KMS-11 (cell line): ENCODE measurements at regions not wholly inside any gene's neighbourhood (a gene's known extent, or its start where the extent isn't known, plus 50 kb on each side); places are given as distances from the start of the nearest gene placed in this dataset.

Experiments used
- H2AFZ ChIP-seq: fragments of 200-600 bp; sonication (generic); 2 replicates; pipeline ENCODE4 v1.6.1; 2016; ENCODE audit warnings: antibody characterized with exemption, mixed run types, low read depth
- H3K27ac ChIP-seq: fragments of 200-600 bp; sonication (generic); 2 replicates; pipeline ENCODE4 v1.6.1; 2016; ENCODE audit warnings: mild to moderate bottlenecking, mixed run types
- H3K27me3 ChIP-seq: fragments of 200-600 bp; sonication (generic); 2 replicates; pipeline ENCODE4 v1.6.1; 2017; ENCODE audit warnings: mild to moderate bottlenecking, low read depth, mixed run types, moderate library complexity; ENCODE audit not compliant: insufficient read depth
- H3K36me3 ChIP-seq: fragments of 200-600 bp; sonication (generic); 2 replicates; pipeline ENCODE4 v1.6.1; 2017; ENCODE audit warnings: mild to moderate bottlenecking, mixed run types; ENCODE audit not compliant: insufficient read depth
- H3K4me1 ChIP-seq: fragments of 200-600 bp; sonication (generic); 2 replicates; pipeline ENCODE4 v1.6.1; 2016; ENCODE audit warnings: mild to moderate bottlenecking, low read depth, mixed run types; ENCODE audit not compliant: poor library complexity, severe bottlenecking
- H3K4me2 ChIP-seq: fragments of 200-600 bp; sonication (generic); 2 replicates; pipeline ENCODE4 v1.7.0; 2016; ENCODE audit warnings: mild to moderate bottlenecking, mixed run types
- H3K4me3 ChIP-seq: fragments of 200-600 bp; sonication (generic); IDR thresholded peaks from 2 replicates; pipeline ENCODE4 v1.6.1; 2017; ENCODE audit warnings: low read depth, low read length, mixed read lengths; ENCODE audit not compliant: insufficient read depth
- H3K79me2 ChIP-seq: fragments of 200-600 bp; sonication (generic); 2 replicates; pipeline ENCODE4 v1.6.1; 2016; ENCODE audit warnings: low read depth, mixed run types; ENCODE audit not compliant: insufficient read depth
- H3K9ac ChIP-seq: fragments of 200-600 bp; sonication (generic); 2 replicates; pipeline ENCODE4 v1.6.1; 2016; ENCODE audit warnings: mild to moderate bottlenecking, mixed run types
- H4K20me1 ChIP-seq: fragments of 200-600 bp; sonication (generic); 2 replicates; pipeline ENCODE4 v1.6.1; 2016; ENCODE audit warnings: mild to moderate bottlenecking, mixed run types; ENCODE audit not compliant: insufficient read depth
- TF ChIP-seq, protein P1 (sequence below): fragments of 200-600 bp; sonication (generic); conservative IDR thresholded peaks from 2 replicates; pipeline ENCODE4 v1.6.1; 2017; ENCODE audit warnings: low read depth, mild to moderate bottlenecking, antibody characterized with exemption, low read length, moderate library complexity, mixed read lengths

DNA sequence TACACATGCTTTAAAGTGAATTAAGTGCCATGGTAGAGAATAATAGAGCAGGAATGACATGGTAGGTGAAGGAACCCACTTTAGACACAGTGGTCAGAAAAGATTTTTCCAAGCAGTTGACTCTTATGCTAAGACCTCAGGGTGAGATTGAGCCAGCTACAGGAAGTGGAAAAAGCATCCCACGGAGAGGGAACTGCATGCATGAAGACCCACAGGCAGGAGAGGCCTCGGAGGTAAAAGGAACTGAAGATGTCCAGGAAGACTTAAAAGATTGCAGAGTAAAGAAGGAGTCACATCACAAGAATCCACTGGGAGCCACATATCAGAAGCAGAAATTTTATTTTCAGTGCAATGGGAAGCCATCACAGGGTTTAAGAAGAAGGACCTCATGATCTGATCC, 499.2 kb upstream of the FAM98A start:
- no peaks in the 10 kb centered on the region for H4K20me1 ChIP-seq
- H3K27ac ChIP-seq = no peak overlapping the region
- H3K79me2 ChIP-seq = no peaks in the 10 kb centered on the region
- H3K27me3 ChIP-seq = no peaks in the 10 kb centered on the region
- H3K4me1 ChIP-seq = peaks cover 12% of the 10 kb centered on the region
- H3K9ac ChIP-seq = no peak overlapping the region
- H3K4me2 ChIP-seq = no peak overlapping the region
- H3K36me3 ChIP-seq = no peaks in the 10 kb centered on the region
- no peak overlapping the region for H3K4me3 ChIP-seq
- no peak overlapping the region for H2AFZ ChIP-seq
- TF ChIP-seq, protein P1, sequence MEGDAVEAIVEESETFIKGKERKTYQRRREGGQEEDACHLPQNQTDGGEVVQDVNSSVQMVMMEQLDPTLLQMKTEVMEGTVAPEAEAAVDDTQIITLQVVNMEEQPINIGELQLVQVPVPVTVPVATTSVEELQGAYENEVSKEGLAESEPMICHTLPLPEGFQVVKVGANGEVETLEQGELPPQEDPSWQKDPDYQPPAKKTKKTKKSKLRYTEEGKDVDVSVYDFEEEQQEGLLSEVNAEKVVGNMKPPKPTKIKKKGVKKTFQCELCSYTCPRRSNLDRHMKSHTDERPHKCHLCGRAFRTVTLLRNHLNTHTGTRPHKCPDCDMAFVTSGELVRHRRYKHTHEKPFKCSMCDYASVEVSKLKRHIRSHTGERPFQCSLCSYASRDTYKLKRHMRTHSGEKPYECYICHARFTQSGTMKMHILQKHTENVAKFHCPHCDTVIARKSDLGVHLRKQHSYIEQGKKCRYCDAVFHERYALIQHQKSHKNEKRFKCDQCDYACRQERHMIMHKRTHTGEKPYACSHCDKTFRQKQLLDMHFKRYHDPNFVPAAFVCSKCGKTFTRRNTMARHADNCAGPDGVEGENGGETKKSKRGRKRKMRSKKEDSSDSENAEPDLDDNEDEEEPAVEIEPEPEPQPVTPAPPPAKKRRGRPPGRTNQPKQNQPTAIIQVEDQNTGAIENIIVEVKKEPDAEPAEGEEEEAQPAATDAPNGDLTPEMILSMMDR = no peak

DNA sequence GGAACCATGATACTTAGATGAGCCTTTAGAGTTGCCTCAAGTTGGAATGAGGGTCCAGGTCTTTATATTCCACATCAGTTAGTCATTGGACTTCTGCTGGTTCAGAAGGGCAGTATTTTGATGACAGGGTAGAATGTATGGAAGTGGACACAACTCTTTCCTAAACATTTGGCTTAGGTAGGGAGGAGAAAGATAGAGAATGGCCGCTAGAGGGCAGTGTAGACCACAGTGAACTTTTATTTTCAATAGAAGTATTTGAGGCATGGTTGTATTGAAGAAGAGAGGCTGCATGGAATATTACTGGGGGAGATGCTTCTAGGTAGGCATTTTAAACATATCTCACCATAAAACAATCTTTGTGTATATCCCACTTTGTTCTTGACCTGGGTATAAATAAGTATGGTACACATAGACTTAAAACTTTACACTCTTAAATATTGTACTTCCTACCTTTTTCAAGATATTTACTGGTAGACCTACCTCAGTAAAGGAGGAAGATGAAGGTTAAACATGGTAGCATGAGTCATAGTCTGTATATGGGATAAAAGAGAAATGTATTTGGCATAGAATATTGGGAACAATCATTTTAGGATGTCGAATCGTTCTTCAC, 497.6 kb upstream of the FAM98A start:
- H3K27ac ChIP-seq = no peak overlapping the region
- no peak overlapping the region for H3K4me2 ChIP-seq
- no peaks in the 10 kb centered on the region for H3K27me3 ChIP-seq
- H4K20me1 ChIP-seq = no peaks in the 10 kb centered on the region
- peaks cover 17% of the 10 kb centered on the region for H3K4me1 ChIP-seq
- no peaks in the 10 kb centered on the region for H3K36me3 ChIP-seq
- no peak overlapping the region for H3K9ac ChIP-seq
- TF ChIP-seq, protein P1 = peak; percentile 95
- no peak overlapping the region for H3K4me3 ChIP-seq
- H3K79me2 ChIP-seq = no peaks in the 10 kb centered on the region
- no peak overlapping the region for H2AFZ ChIP-seq

DNA sequence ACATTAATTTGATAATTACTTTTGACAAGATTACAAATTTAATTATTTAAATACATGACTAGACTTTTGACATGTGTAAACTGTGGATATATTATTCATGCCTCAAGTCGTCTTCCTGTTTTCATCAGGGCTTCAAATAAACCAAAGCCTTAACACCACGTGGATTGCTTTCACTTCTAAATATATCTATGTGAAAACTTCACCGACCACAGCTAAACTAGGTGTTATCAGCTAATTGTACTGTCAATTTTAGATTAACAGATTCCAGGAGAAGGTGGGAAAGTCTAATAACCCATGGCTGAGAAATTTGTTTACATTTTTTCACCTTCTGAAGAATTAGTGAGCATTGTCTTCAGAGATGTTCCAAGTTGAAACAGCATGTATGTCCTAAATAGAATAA, 494.7 kb upstream of the FAM98A start:
- Histone ChIP-seq H3K27me3 (no peaks in the 10 kb centered on the region), H3K4me2 (no peak overlapping the region; the same call in 1 of the 2 replicates), H4K20me1 (no peaks in the 10 kb centered on the region), H3K4me3 (no peak overlapping the region), H3K36me3 (no peaks in the 10 kb centered on the region), H2AFZ (peak overlapping the region; percentile 27; the same call in 1 of the 2 replicates), H3K27ac (no peak overlapping the region), H3K9ac (no peak overlapping the region), H3K79me2 (no peaks in the 10 kb centered on the region), H3K4me1 (peaks cover 17% of the 10 kb centered on the region)
- TF ChIP-seq, protein P1 = no peak

DNA sequence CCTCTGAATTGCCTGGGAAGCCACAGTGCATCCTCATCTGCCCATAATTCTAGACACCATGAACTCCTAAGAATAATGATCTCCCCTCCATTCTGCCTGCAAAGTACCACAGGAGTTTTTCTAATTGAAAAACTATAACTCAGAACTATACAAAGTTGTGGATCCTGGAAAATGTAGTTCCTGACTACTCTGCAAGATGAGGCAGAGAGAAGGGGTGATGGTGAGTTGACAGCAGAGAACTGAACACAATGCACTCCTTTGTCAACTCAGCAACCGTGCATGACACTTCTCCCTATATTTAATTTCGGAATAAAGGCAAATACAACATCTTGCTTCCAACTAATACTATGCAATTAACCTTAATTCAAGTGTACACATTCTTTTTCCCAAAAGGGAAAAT, 471.1 kb upstream of the FAM98A start:
- Histone ChIP-seq H3K4me3 (no peak overlapping the region), H3K9ac (no peak overlapping the region), H3K4me1 (no peaks in the 10 kb centered on the region), H2AFZ (no peak overlapping the region), H3K27ac (no peak overlapping the region), H3K27me3 (no peaks in the 10 kb centered on the region), H3K79me2 (no peaks in the 10 kb centered on the region), H3K4me2 (no peak overlapping the region), H4K20me1 (no peaks in the 10 kb centered on the region), H3K36me3 (no peaks in the 10 kb centered on the region; the same call in 1 of the 2 replicates)
- TF ChIP-seq, protein P1 = no peak
